GM12878 (cell line): ENCODE measurements at regions not wholly inside any gene's neighbourhood (a gene's known extent, or its start where the extent isn't known, plus 50 kb on each side); places are given as distances from the start of the nearest gene placed in this dataset.

Experiments
- MYC ChIP-seq: IDR thresholded peaks from 2 replicates; pipeline ENCODE4 v1.6.1; 2011; ENCODE audit warnings: mild to moderate bottlenecking, low read length, moderate library complexity, inconsistent platforms; ENCODE audit not compliant: insufficient read depth, insufficient replicate concordance, insufficient read length, severe bottlenecking
- POLR2AphosphoS5 ChIP-seq: IDR thresholded peaks from 2 replicates; pipeline ENCODE4 v1.6.1; 2011; ENCODE audit warnings: mild to moderate bottlenecking, low read length, inconsistent platforms
- TF ChIP-seq, protein P1 (sequence below): fragments of 450-650 bp; formaldehyde crosslinking; IDR thresholded peaks from 2 replicates; pipeline ENCODE4 v1.4.0; 2020; ENCODE audit warnings: mild to moderate bottlenecking, moderate library complexity
- TF ChIP-seq, protein P2 (sequence below), 3 experiments: IDR thresholded peaks in 2 of 3; conservative IDR thresholded peaks in 1 of 3; 2 replicates each; pipeline ENCODE4 v1.5.1; 2011; ENCODE audit warnings: low read depth in 3 of 3, low read length in 3 of 3, mild to moderate bottlenecking in 3 of 3, control low read depth in 2 of 3, moderate library complexity in 2 of 3, inconsistent platforms in 1 of 3, mixed read lengths in 1 of 3; ENCODE audit not compliant: control insufficient read depth in 2 of 3, insufficient read depth in 1 of 3; ENCODE audit errors: extremely low read depth in 1 of 3

DNA sequence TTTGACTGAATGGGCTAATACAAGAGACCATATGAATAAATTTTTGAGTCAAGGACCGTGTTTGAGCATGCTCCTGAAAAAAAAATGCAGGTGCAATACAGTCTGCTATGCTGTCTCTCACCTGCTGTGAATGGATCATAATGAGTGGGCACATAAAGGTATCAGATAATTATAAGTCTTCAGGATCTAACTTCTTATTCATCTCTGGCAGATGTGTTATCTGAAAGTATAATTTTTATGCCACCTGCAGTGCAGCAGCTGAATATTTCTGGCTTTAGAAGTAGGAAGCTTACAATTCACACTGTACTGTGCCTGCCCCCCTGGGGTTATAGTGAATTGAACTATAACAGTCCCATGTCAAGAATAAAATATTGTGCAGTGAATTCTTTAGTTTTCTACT is 333.3 kb downstream of the MRPL39 start:
- TF ChIP-seq MYC (no peak), POLR2AphosphoS5 (no peak)
- TF ChIP-seq, protein P1, sequence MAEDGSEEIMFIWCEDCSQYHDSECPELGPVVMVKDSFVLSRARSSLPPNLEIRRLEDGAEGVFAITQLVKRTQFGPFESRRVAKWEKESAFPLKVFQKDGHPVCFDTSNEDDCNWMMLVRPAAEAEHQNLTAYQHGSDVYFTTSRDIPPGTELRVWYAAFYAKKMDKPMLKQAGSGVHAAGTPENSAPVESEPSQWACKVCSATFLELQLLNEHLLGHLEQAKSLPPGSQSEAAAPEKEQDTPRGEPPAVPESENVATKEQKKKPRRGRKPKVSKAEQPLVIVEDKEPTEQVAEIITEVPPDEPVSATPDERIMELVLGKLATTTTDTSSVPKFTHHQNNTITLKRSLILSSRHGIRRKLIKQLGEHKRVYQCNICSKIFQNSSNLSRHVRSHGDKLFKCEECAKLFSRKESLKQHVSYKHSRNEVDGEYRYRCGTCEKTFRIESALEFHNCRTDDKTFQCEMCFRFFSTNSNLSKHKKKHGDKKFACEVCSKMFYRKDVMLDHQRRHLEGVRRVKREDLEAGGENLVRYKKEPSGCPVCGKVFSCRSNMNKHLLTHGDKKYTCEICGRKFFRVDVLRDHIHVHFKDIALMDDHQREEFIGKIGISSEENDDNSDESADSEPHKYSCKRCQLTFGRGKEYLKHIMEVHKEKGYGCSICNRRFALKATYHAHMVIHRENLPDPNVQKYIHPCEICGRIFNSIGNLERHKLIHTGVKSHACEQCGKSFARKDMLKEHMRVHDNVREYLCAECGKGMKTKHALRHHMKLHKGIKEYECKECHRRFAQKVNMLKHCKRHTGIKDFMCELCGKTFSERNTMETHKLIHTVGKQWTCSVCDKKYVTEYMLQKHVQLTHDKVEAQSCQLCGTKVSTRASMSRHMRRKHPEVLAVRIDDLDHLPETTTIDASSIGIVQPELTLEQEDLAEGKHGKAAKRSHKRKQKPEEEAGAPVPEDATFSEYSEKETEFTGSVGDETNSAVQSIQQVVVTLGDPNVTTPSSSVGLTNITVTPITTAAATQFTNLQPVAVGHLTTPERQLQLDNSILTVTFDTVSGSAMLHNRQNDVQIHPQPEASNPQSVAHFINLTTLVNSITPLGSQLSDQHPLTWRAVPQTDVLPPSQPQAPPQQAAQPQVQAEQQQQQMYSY = no peak
- TF ChIP-seq, protein P2, sequence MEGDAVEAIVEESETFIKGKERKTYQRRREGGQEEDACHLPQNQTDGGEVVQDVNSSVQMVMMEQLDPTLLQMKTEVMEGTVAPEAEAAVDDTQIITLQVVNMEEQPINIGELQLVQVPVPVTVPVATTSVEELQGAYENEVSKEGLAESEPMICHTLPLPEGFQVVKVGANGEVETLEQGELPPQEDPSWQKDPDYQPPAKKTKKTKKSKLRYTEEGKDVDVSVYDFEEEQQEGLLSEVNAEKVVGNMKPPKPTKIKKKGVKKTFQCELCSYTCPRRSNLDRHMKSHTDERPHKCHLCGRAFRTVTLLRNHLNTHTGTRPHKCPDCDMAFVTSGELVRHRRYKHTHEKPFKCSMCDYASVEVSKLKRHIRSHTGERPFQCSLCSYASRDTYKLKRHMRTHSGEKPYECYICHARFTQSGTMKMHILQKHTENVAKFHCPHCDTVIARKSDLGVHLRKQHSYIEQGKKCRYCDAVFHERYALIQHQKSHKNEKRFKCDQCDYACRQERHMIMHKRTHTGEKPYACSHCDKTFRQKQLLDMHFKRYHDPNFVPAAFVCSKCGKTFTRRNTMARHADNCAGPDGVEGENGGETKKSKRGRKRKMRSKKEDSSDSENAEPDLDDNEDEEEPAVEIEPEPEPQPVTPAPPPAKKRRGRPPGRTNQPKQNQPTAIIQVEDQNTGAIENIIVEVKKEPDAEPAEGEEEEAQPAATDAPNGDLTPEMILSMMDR (IDR thresholded peaks at IDR 0.05 in 2 of 3, conservative IDR thresholded peaks at IDR 0.05 in 1 of 3; ENCODE audit: control insufficient read depth in 2 of 3, extremely low read depth in 1 of 3, insufficient read depth in 1 of 3, low read depth in 3 of 3, low read length in 3 of 3) = no peak
